NCI-H2227 (cell line): ENCODE measurements at regions not wholly inside any gene's neighbourhood (a gene's known extent, or its start where the extent isn't known, plus 50 kb on each side); places are given as distances from the start of the nearest gene placed in this dataset.

ENCODE experiments used
- DNase-seq: peaks from one replicate; lab custom pipeline; 2025; ENCODE audit not compliant: unreplicated experiment; lab: John Stamatoyannopoulos, UW

DNA sequence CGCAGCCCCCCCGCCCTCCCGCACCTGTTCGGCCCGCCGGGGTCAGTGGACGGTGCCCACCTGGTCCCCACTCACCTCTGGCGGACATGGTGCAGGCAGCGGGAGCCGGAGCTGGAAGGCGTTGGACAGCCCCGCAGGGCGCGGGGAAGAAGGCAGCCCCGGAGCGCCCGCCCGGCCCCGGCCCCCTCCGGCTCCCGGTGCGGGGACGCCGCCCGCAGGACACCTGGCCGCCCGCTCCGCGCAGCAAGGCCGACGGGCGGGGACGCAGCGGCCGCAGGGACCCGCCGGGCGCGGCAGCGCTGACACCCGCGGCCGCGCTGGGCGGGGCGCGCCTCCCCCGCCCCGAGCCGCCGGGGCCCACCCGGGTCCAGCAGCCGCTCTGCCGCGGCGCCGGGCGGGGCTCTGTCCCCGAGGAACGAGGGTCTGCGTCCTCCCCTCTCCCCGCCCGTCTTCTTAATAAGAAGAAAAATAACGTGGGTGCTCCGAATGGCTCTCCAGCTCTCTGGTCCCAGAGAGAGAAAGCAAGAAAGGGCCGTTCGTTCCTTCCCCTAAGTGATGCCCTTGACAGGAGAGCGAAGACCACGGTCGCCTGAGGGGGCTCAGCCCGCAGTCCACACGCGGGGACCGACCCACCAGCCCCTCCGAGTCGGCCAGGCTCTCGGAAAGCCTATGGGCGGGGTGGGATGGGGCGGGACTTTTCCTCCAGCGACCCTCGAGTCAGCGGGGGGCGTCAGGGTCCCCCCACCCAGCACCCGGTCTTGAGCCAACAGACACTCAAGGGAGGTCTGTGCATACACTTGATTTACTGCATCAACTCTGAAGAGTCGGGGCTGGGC lies 53.4 kb upstream of the FHIP2A start:
- no peak for DNase-seq

DNA sequence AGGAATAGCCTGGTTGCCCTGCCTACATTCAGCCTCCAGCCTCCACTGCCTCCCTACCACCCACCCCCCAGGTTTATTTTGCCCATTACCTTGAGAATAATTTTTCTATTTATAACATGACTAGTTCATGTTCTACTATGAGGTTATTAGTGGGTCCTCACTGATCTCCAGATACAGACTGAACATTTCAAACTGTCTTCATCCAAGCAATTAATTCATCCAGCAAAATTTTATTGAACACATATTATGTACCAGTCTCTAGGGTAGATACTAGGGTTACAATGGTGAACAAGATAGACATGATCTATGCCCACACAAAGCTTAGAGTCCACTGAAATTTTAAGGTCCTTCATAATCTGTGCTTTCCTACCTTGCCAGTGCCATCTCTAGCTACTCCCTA lies 51.6 kb upstream of the FHIP2A start:
- no peak for DNase-seq

DNA sequence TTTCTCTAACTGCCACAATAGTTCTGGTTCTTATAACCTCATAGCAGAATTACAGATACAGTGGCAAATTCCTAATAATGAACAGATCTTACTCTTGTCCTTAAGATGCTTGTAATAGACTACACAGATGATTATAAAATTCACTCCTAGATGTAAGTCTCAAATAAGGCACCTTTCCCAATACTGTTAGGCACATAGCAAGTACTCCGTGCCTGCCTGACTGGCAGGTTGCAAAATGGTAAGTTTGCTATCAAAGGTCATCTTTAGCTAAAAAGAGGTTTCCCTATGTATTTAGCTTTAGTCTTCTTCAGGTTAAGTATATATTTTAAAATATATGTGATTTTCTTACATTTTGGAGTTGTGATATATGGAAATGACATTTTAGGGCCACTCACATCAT lies 50.4 kb upstream of the FHIP2A start:
- no peak for DNase-seq

DNA sequence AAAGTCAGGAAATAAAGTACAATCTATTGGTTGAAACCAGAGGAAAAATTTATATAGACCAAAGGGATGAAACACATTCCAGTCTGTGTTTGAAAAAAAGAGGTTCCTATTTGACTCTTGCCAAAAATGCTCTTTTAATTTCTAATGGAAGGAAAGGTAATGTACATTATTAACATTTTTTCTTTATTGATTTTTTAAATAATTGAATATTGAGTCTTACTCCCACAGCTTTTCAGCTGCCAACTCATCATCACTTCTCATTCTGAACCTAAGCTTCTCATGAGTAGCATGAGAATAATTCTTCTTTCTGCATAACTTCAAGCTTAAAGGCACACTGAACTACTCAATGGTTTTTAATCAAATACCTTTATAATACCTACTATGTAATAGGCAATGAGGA lies 49.8 kb upstream of the FHIP2A start:
- no peak for DNase-seq
